Activated naive CD4-positive, alpha-beta T cell treated with anti-CD3 and anti-CD28 coated beads, Interleukin-2, amount 10 ng/mL, durations not matched to agents 7 days and 5 days (primary cell): ENCODE measurements at regions not wholly inside any gene's neighbourhood (a gene's known extent, or its start where the extent isn't known, plus 50 kb on each side); places are given as distances from the start of the nearest gene placed in this dataset.

Experiments used
- CTCF ChIA-PET: fragments of 350-600 bp; sonication (Branson Sonifier 250); formaldehyde crosslinking; loops from one replicate; lab custom pipeline; 2021; ENCODE audit warnings: antibody characterized with exemption; lab: Charles Lee
- DNase-seq: peaks from one replicate; pipeline ENCODE4 v3.0.0-alpha.2; 2020
- H3K27ac Mint-ChIP-seq: one replicate; pipeline ENCODE4 v1.8.0; 2021; ENCODE audit warnings: mild to moderate bottlenecking, moderate library complexity, mixed read lengths
- H3K27me3 Mint-ChIP-seq: one replicate; pipeline ENCODE4 v1.8.0; 2021; ENCODE audit warnings: mild to moderate bottlenecking, mixed read lengths
- H3K36me3 Mint-ChIP-seq: one replicate; pipeline ENCODE4 v1.8.0; 2021; ENCODE audit warnings: mixed read lengths
- H3K4me1 Mint-ChIP-seq: one replicate; pipeline ENCODE4 v1.8.0; 2021; ENCODE audit warnings: mixed read lengths
- H3K4me3 Mint-ChIP-seq: one replicate; pipeline ENCODE4 v1.8.0; 2021; ENCODE audit warnings: mild to moderate bottlenecking, moderate library complexity, mixed read lengths
- H3K9me3 Mint-ChIP-seq: one replicate; pipeline ENCODE4 v1.8.0; 2021; ENCODE audit warnings: mixed read lengths

DNA sequence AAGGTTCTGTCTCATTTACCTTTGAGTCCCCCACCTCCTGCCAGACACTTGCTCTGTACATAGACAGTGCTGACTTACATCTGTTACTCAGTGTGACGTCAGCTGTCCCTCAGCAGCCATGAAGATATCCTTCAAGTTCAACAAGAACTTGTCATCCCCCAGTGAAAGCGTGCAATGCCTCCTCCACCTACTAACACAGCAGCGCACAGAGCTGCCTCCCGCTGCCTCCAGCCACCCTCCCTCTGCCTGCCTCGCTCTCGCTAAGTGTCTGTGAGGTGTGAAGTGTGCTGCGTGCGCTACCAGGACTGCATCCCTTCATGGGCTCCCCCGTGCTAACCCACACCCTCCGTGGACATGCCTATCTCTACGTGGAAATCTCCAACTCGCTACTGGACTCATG is 621.4 kb downstream of the BRD1 start:
- H3K36me3 Mint-ChIP-seq: no peaks in the 10 kb centered on the region
- no peaks in the 10 kb centered on the region for H3K9me3 Mint-ChIP-seq
- DNase-seq: no peak
- no peaks in the 10 kb centered on the region for H3K4me1 Mint-ChIP-seq
- CTCF ChIA-PET: no interaction called here
- H3K27ac Mint-ChIP-seq: no peak overlapping the region
- no peaks in the 10 kb centered on the region for H3K27me3 Mint-ChIP-seq
- H3K4me3 Mint-ChIP-seq: no peak overlapping the region

DNA sequence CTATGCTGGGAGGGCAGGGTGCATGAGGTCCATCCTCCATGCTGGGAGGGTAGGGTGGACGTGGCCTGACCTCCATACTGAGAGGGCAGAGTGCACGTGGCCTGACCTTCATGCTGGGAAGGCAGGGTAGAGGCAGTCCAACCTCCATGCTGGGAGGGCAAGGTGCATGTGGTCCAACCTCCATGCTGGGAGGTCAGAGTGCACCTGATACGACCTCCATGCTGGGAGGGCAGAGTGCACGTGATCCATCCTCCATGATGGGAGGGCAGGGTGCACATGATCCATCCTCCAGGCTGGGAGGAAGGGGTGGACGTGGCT is 622.2 kb downstream of the BRD1 start:
- H3K27me3 Mint-ChIP-seq: no peaks in the 10 kb centered on the region
- CTCF ChIA-PET: no interaction called here
- no peaks in the 10 kb centered on the region for H3K4me1 Mint-ChIP-seq
- no peak overlapping the region for H3K27ac Mint-ChIP-seq
- H3K4me3 Mint-ChIP-seq: no peak overlapping the region
- no peaks in the 10 kb centered on the region for H3K9me3 Mint-ChIP-seq
- no peak for DNase-seq
- H3K36me3 Mint-ChIP-seq: no peaks in the 10 kb centered on the region

DNA sequence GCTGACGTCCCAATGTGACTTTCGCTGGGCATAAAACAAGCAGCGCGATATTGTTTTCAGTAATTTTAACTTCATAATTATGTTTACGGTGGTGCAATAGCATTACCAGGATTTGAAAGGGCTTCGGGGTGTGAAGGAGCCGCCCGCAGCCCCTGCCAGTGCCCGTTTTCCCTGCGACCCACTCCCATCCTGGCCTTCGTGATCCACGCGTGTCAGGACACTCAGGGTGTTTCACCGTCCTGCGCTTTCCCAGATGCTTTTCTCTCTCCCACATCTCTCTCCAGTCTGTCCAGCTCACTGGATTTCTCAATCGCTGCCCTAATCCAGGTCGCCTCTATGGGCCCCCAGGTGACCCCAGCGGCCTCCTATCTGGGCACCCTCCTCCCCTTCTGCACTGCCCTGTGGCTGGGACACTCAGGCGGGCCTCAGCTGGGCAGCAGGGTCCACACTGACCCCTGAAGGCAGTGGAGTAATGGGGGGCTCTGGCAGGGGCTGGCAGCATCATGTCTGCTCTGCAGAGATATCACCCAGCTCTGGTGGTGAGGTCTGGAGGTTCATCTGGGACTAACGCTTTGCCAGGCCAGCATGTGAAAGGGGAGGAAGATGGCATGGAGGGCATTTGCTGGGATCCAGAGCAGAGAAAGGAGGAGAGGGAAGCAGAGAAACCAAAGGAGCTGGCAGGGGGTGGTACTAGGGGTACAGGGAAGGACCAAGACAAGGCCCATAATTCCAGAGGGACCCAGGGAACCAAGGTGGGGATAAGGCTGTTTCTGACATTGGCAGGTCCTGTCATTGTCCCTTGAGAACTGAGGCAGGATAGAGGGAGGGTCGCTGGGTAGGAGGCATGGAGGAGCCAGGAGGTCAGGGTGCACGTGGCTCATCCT is 622.8 kb downstream of the BRD1 start:
- no peak overlapping the region for H3K4me3 Mint-ChIP-seq
- H3K27ac Mint-ChIP-seq: no peak overlapping the region
- no peaks in the 10 kb centered on the region for H3K27me3 Mint-ChIP-seq
- DNase-seq: no peak
- CTCF ChIA-PET: no interaction called here
- H3K36me3 Mint-ChIP-seq: no peaks in the 10 kb centered on the region
- H3K4me1 Mint-ChIP-seq: no peaks in the 10 kb centered on the region
- no peaks in the 10 kb centered on the region for H3K9me3 Mint-ChIP-seq

DNA sequence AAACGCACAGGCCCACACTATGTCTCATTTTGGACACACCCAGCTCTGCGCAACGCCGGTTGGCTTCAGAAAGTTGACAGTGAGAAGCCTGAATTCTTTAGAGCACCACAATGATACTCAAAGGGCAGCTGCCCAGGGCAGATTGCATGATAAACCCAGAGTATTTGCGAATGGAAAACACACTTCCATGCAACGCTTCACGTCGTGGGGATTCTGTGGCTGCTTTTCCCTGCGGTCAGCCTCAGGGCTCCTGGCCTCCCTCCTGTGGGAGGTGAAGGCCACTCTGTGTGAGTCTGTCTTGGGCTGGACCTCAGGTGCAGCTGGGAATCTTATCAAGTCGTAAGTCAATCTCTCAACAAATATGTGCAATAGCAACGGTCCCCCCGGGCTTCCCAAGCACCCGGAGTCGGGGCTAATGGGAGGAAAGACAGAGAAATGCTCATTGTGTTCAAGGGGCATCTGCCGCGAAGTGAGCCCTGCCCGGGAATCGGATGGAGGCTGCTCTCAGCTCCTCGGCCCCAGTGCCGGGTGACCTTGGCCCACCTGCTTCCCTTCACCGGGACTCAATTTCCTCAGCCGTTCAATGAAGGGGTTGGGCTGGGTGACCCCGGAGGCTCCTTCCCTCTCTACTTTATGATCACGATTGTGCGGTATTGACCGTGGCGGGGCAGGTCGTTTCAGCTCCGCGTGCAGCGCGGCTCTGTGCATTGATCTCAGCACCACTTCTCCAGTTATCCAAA is 623.6 kb downstream of the BRD1 start:
- peaks cover 6% of the 10 kb centered on the region for H3K27me3 Mint-ChIP-seq
- no peak overlapping the region for H3K4me3 Mint-ChIP-seq
- no peaks in the 10 kb centered on the region for H3K36me3 Mint-ChIP-seq
- no peaks in the 10 kb centered on the region for H3K9me3 Mint-ChIP-seq
- DNase-seq: no peak
- no peak overlapping the region for H3K27ac Mint-ChIP-seq
- no peaks in the 10 kb centered on the region for H3K4me1 Mint-ChIP-seq
- CTCF ChIA-PET: no interaction called here

DNA sequence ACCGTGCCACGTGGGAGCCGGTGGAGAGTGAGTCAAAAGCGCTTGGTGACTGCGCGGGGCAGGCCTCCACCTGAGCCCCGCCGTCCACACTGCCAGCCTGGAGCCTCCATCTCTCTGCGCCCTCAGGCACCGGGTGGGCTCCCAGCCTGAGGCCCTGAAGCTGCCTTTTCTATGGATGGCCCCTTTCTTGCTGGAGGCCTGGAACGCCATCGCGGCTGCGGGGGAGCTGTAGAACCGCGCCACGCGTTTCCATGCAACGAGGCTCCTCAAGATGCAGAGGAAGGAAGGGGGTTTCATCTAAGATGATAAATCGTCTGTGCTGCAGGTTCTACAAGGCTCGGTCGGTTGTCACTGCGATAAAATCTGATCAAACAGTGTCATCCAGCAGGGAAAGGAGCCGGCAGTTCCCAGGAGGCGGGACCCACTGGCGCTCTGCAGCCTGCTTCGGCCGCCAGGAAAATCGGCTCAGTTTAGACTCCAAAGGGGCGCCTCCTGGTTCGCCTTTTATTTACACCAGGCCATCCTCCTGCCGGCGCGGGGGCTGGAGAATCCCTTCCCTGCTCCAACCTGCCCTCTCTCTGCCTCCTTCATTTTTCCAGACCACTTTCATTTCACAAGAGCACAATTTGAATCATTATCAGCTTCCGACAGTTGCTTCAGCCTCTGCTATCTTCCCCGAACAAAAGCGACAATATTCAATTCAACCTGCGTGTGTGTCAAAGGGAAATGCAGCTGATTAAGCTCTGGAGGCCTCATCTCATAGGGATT is 624.4 kb downstream of the BRD1 start:
- Mint-ChIP-seq H3K4me3 (no peak overlapping the region), H3K27ac (no peak overlapping the region), H3K36me3 (no peaks in the 10 kb centered on the region), H3K27me3 (peaks cover 12% of the 10 kb centered on the region), H3K9me3 (no peaks in the 10 kb centered on the region), H3K4me1 (no peaks in the 10 kb centered on the region)
- no peak for DNase-seq
- CTCF ChIA-PET: no interaction called here

DNA sequence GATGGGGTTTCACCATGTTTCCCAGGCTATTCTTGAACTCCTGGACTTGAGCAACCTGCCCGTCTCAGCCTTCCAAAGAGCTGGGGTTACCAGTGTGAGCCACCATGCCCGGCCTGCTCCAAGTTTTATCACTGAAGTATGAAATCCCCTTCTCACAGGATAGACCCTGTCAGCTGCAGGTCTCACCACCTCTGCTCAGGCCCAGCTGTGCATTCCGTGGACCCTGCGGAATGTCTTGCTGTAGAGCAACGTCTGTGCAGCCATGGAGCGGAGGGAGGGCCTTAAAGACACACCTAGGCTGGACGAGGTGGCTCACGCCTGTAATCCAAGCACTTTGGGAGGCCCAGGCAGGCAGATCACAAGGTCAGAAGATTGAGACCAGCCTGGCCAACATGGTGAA is 625.4 kb downstream of the BRD1 start:
- CTCF ChIA-PET: no interaction called here
- no peaks in the 10 kb centered on the region for H3K9me3 Mint-ChIP-seq
- H3K4me3 Mint-ChIP-seq: no peak overlapping the region
- no peaks in the 10 kb centered on the region for H3K36me3 Mint-ChIP-seq
- H3K27me3 Mint-ChIP-seq: peaks cover 22% of the 10 kb centered on the region
- H3K27ac Mint-ChIP-seq: no peak overlapping the region
- no peak for DNase-seq
- no peaks in the 10 kb centered on the region for H3K4me1 Mint-ChIP-seq

DNA sequence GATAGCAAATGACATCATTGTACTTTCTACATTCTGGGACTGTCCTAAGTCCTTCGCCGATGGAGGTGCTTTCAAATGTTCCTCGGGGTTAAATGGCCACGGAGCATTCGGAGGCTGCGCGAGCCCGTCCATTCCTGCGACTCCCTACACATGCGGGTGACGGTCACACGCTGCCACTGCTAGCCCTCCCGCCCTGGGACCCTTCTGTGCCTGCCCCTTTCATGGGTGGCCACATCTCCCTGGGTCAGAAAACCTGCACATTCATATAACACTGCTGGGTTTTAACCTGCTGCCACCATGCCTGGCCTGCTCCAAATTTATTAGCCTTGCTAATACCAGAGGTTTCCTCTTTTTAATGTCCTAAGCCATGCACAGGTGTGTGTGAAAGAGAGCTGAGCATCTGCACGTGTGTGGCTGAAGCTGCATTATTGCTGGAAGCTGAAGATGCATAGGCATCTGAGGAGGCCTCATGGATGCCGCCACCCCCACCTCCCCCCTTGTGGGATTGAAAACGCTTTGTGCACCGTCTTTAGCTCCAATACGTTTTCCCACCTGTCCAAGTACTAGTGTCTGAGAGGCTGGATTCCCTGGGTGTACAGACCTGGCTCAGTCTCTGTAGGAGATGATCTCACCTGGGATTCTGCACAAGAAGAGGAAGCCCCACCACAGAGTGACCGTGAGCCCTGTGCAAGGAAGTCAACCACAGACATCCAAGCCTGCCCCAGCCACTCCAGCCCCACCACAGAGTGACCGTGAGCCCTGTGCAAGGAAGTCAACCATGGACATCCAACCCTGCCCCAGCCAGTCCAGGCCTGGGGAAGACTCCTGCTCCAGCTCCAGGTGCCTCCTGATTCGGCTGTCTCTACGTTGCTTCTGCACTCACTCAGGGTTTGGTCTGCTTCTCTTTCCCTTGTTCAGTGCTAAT is 626.4 kb downstream of the BRD1 start:
- CTCF ChIA-PET: no interaction called here
- H3K27ac Mint-ChIP-seq: no peak overlapping the region
- peaks cover 30% of the 10 kb centered on the region for H3K27me3 Mint-ChIP-seq
- H3K4me3 Mint-ChIP-seq: no peak overlapping the region
- no peaks in the 10 kb centered on the region for H3K4me1 Mint-ChIP-seq
- no peaks in the 10 kb centered on the region for H3K9me3 Mint-ChIP-seq
- no peaks in the 10 kb centered on the region for H3K36me3 Mint-ChIP-seq
- no peak for DNase-seq

DNA sequence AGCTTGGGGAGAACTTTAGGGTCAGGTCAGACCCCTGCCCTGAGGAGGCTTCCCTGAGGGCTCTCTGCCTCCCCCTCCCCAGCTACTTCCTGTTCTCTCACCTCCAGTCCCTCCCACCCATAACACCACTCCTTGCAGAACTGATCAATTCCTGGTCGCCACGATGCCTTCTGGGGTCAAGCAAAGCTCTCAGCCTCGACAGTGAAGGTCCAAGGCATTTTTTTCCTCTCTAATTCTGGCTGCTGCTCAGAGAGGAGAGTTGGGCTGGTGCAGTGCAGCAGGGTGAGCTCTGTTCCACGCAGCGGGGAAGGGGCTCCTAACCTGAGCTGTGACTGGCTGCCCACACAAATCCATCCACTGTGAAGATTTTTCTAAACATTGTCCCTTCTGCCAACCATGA is 628.4 kb downstream of the BRD1 start:
- Mint-ChIP-seq H3K4me3 (no peak overlapping the region), H3K27me3 (peaks cover 32% of the 10 kb centered on the region), H3K36me3 (no peaks in the 10 kb centered on the region), H3K4me1 (no peaks in the 10 kb centered on the region), H3K27ac (no peak overlapping the region), H3K9me3 (no peaks in the 10 kb centered on the region)
- CTCF ChIA-PET: interaction anchor here (0.7 to 1.0 kb wide), 2 partner anchors 105 to 158 kb away, joined by 3 to 4 read pairs; no protein-coding TSS in a partner anchor
- DNase-seq: no peak

DNA sequence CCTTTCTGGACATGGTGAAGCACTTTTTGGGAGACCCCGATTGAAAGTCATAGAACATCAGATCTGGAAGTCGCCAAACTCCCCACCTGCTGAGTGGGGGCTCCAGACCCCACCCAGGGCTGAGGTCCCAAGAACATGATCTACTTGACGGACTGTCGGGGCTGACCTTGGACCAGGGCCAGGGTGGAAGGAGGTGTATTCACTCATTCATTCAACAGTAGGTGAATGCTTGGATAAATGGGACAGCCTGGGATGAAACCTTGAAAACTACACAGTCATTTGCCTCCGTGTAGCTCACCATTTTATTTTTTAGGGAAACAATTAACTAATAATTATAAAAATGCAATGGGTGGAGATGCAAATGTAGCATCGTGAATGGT is 629.0 kb downstream of the BRD1 start:
- DNase-seq: no peak
- Mint-ChIP-seq H3K27me3 (peaks cover 32% of the 10 kb centered on the region), H3K27ac (no peak overlapping the region), H3K4me3 (no peak overlapping the region), H3K4me1 (no peaks in the 10 kb centered on the region), H3K36me3 (no peaks in the 10 kb centered on the region), H3K9me3 (no peaks in the 10 kb centered on the region)
- CTCF ChIA-PET: interaction anchor here (0.7 to 1.0 kb wide), 2 partner anchors 106 to 158 kb away, joined by 3 to 4 read pairs; no protein-coding TSS in a partner anchor

DNA sequence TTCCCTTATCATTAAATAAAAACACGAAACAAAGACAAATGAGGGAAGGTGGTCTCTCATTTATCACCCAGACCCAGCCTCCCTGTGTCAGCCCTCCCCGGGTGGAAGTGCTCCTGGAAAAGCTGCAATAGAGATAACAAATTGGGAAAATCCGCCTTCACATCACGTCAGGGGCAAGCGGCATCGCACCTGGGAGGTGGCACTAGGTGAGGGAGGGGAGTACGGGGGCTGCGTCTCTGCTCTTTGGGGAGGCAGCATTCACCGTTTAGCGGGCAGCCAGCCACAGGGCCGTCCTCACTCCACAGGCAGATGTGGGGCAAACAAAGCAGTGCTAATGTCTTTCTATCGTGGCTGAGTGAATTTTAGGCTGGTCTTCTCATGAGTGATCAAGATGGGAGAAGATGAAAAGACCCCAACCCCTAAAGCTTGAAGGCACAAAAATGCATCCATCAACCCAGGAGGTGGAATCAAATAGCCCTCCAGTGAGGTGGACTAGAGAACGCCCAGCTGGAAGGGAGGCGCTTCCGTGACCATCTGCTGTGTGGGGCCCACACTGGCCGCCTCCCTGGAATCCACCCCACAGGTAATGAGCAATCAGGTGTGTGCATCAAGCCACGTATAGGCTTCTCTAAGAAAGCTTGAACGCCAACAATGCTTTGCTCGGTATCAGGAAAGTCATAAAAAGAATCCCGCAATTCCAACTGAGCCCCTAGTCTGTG is 629.5 kb downstream of the BRD1 start:
- Mint-ChIP-seq H3K27ac (no peak overlapping the region), H3K9me3 (no peaks in the 10 kb centered on the region), H3K27me3 (peaks cover 32% of the 10 kb centered on the region), H3K4me1 (no peaks in the 10 kb centered on the region), H3K4me3 (no peak overlapping the region), H3K36me3 (no peaks in the 10 kb centered on the region)
- CTCF ChIA-PET: no interaction called here
- no peak for DNase-seq

DNA sequence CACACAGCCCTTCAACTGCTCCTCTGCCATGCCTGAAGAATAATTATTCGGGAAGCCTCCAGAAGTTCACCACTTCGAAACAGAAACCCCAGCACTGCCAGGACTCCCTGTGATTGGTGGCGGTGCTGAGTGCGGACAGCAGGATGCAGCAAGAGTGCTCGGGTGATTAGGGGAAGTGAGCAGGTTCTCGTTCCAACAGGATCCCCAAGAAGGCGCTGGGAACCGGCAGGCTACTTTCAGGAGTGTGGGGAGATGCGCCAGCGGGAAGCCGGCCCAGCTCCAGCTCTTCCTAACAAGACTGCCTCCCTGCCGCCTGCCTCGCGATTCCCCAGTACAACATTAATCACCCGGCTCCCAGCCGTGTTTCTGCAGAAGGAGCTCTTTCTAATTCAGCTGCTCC is 630.2 kb downstream of the BRD1 start:
- no peaks in the 10 kb centered on the region for H3K9me3 Mint-ChIP-seq
- H3K4me3 Mint-ChIP-seq: no peak overlapping the region
- H3K27me3 Mint-ChIP-seq: peaks cover 32% of the 10 kb centered on the region
- CTCF ChIA-PET: no interaction called here
- H3K36me3 Mint-ChIP-seq: no peaks in the 10 kb centered on the region
- no peak overlapping the region for H3K27ac Mint-ChIP-seq
- no peaks in the 10 kb centered on the region for H3K4me1 Mint-ChIP-seq
- DNase-seq: no peak

DNA sequence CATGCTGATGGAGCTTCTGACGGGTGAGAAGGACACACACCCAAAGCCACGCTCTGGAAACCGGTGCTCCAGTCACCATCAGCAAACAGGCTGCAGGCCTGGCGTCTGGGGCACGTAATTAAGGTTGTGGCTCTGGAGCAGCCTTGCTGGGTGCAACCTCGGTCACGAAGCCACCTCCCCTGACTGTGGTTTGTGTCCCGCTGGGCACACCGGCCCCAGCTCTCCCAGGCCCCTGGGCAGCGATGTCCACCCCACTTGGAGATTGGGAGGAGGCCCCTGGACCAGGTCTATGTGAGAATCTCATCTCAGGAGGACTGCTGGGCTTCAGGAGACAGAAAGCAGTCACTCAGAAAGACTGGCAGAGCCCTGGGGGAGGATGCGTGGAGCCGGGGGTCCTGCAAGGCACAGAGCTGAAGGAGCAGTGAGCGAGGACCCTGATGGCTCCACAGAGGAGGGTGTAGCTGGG is 631.6 kb downstream of the BRD1 start:
- no peaks in the 10 kb centered on the region for H3K4me1 Mint-ChIP-seq
- H3K27ac Mint-ChIP-seq: no peak overlapping the region
- no peak overlapping the region for H3K4me3 Mint-ChIP-seq
- no peaks in the 10 kb centered on the region for H3K9me3 Mint-ChIP-seq
- no peaks in the 10 kb centered on the region for H3K36me3 Mint-ChIP-seq
- no peak for DNase-seq
- CTCF ChIA-PET: no interaction called here
- H3K27me3 Mint-ChIP-seq: peaks cover 32% of the 10 kb centered on the region

DNA sequence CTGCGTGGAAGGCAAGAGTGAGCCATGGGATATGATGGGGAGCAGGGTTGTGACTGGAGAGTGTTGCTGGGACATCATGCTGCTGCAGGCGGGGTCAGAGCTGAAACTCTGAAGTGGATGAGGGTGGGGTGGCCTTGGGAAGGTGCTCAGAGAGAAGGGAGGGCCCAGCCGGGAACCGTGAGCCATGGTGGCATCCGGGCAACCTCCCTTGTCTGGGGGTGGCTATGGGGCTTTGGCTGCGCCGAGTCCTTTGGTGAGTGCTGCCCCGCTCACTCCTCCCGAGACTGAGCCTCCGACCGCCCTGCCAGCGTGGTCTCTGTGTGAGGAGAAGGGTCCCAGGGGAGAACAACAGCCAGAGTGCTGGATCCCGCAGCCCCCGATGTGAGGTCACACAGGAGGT is 632.0 kb downstream of the BRD1 start:
- no peaks in the 10 kb centered on the region for H3K4me1 Mint-ChIP-seq
- H3K9me3 Mint-ChIP-seq: no peaks in the 10 kb centered on the region
- H3K27ac Mint-ChIP-seq: no peak overlapping the region
- CTCF ChIA-PET: no interaction called here
- no peak overlapping the region for H3K4me3 Mint-ChIP-seq
- DNase-seq: no peak
- no peaks in the 10 kb centered on the region for H3K36me3 Mint-ChIP-seq
- H3K27me3 Mint-ChIP-seq: peaks cover 32% of the 10 kb centered on the region
